ENCODE measurements at regions not wholly inside any gene's neighbourhood (a gene's known extent, or its start where the extent isn't known, plus 50 kb on each side); places are given as distances from the start of the nearest gene placed in this dataset.

DNA sequence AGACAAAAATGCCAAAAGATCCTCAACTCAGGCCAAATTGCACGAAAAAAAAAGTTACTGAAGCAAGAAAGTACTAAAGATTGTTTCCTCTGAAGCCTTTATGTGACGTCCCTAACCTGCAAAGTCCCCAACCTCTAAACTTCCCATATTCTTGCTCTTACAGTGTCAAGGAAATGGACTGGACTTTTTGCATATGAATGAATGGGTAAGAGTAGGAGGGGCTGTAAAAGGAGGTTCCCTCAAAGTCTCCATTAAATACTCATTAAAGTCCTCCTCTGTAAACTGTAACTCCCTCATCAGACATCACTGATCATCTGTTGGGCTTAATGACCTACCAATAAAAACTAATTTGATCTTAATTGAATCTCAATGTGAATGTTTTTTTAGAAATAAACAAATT lies 164.8 kb upstream of the STEAP1 start:
- Histone ChIP-seq H3K4me3 (ENCODE audit: low read length) (no peak overlapping the region), H3K27ac (ENCODE audit: low read depth, low read length) (no peak overlapping the region), H3K9me3 (ENCODE audit: control insufficient read depth in 2 of 3, low read length in 3 of 3) (no peaks in the 10 kb centered on the region), H3K36me3 (ENCODE audit: control insufficient read depth in 2 of 3, insufficient read depth in 3 of 3, low read length in 3 of 3) (no peaks in the 10 kb centered on the region), H3K27me3 (ENCODE audit: control insufficient read depth in 2 of 2, insufficient read depth in 2 of 2, low read length in 2 of 2) (no peaks in the 10 kb centered on the region), H3K4me1 (ENCODE audit: control insufficient read depth in 2 of 2, insufficient read depth in 2 of 2, low read length in 2 of 2) (no peaks in the 10 kb centered on the region)
- Mint-ChIP-seq H3K4me1 (no peaks in the 10 kb centered on the region), H3K27me3 (no peaks in the 10 kb centered on the region), H3K4me3 (no peak overlapping the region), H3K27ac (no peak overlapping the region), H3K9me3 (peaks cover 0 to 10% (median 5%) of the 10 kb centered on the region in 11 donors), H3K36me3 (no peaks in the 10 kb centered on the region)
- ATAC-seq (no peak), DNase-seq (no peak)
- intact Hi-C loops (cut with micrococcal nuclease), result no loop called here
- ChIA-PET POLR2A (no interaction called here), CTCF (interaction anchor here (0.8 kb wide), 1 partner anchor 56 kb away, joined by 3 read pairs; no protein-coding TSS in a partner anchor)

DNA sequence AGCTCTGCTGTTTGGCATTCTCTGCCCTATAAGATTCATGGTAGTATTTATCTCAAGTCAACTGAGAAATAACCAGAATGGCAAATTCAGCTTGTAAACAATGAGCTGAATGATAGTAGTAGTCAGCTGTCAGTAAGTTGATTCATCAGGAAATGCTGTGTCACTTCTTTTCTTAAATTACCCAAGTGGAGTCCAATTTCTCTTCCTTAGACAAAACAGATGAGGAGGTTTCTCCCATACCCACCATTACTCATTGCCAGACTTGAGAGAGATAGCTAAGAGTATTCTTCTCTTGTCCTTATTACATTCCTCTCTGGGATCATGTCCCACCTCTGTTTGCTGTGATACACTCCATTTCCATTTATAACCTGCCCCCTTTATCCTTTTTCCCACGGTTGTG lies 159.8 kb upstream of the STEAP1 start:
- H3K9me3 ChIP-seq (ENCODE audit: control insufficient read depth in 2 of 3, low read length in 3 of 3), result peaks cover 0 to 4% (median 0%) of the 10 kb centered on the region in 3 experiments
- no peaks in the 10 kb centered on the region for H3K4me1 Mint-ChIP-seq
- ChIA-PET CTCF (no interaction called here), POLR2A (no interaction called here)
- H3K4me1 ChIP-seq (ENCODE audit: control insufficient read depth in 2 of 2, insufficient read depth in 2 of 2, low read length in 2 of 2), result no peaks in the 10 kb centered on the region
- no peaks in the 10 kb centered on the region for H3K36me3 Mint-ChIP-seq
- intact Hi-C loops (cut with micrococcal nuclease), result no loop called here
- no peak overlapping the region for H3K4me3 ChIP-seq (ENCODE audit: low read length)
- H3K27ac Mint-ChIP-seq, result no peak overlapping the region
- no peak overlapping the region for H3K4me3 Mint-ChIP-seq
- H3K27me3 Mint-ChIP-seq, result no peaks in the 10 kb centered on the region
- no peaks in the 10 kb centered on the region for H3K27me3 ChIP-seq (ENCODE audit: control insufficient read depth in 2 of 2, insufficient read depth in 2 of 2, low read length in 2 of 2)
- DNase-seq, result no peak
- H3K9me3 Mint-ChIP-seq, result peaks cover 0 to 23% (median 7%) of the 10 kb centered on the region in 11 donors
- no peak overlapping the region for H3K27ac ChIP-seq (ENCODE audit: low read depth, low read length)
- no peaks in the 10 kb centered on the region for H3K36me3 ChIP-seq (ENCODE audit: control insufficient read depth in 2 of 3, insufficient read depth in 3 of 3, low read length in 3 of 3)
- no peak for ATAC-seq

DNA sequence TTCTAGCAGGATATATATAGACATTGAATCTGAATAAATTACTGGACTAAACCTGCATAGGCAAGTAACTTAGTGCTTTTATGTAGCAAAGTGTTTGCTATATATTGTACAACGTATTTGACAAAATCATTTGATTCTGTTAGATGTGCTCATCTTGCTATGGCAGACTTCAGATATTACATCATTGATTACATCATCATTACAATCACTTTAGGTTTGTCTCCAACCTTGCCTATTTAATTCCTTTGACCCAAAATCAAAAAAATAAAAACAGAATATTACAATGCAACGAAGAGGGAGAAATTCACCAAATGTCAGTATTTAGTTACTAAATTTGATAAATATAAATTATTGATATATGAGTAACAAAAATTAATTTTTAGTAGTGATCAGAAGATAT lies 155.7 kb upstream of the STEAP1 start:
- peaks cover 0 to 4% (median 0%) of the 10 kb centered on the region in 3 experiments for H3K9me3 ChIP-seq (ENCODE audit: control insufficient read depth in 2 of 3, low read length in 3 of 3)
- peaks cover 0 to 3% (median 0%) of the 10 kb centered on the region in 5 donors for H3K27me3 Mint-ChIP-seq
- DNase-seq (no peak), ATAC-seq (no peak)
- intact Hi-C loops (cut with micrococcal nuclease), result no loop called here
- H3K27ac ChIP-seq (ENCODE audit: low read depth, low read length), result no peak overlapping the region
- no peak overlapping the region for H3K4me3 Mint-ChIP-seq
- CTCF ChIA-PET, result no interaction called here
- H3K27me3 ChIP-seq (ENCODE audit: control insufficient read depth in 2 of 2, insufficient read depth in 2 of 2, low read length in 2 of 2), result no peaks in the 10 kb centered on the region
- H3K36me3 ChIP-seq (ENCODE audit: control insufficient read depth in 2 of 3, insufficient read depth in 3 of 3, low read length in 3 of 3), result no peaks in the 10 kb centered on the region
- no peak overlapping the region for H3K4me3 ChIP-seq (ENCODE audit: low read length)
- H3K4me1 ChIP-seq (ENCODE audit: control insufficient read depth in 2 of 2, insufficient read depth in 2 of 2, low read length in 2 of 2), result no peaks in the 10 kb centered on the region
- peaks cover 0 to 23% (median 3%) of the 10 kb centered on the region in 11 donors for H3K9me3 Mint-ChIP-seq
- H3K4me1 Mint-ChIP-seq, result no peaks in the 10 kb centered on the region
- H3K27ac Mint-ChIP-seq, result no peak overlapping the region
- no peaks in the 10 kb centered on the region for H3K36me3 Mint-ChIP-seq
- POLR2A ChIA-PET, result no interaction called here

DNA sequence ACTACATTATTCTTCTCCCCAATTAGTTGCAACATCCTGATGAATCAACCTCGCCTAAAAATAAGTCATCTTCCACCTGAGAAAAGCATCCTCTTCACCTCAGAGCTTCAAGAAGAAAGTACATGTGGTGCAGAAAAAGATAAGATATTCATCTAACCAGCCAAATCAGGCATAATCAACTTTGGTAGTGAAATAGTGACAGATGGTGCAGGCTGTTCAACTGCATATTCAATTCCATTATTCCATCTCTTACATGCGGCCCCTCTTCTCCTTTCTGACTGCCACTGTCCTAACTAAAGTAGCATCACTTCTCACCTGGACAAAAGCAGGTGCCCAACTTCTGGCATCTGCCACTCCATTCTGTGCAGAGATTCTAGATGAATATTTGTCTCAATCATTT lies 148.4 kb upstream of the STEAP1 start:
- Histone ChIP-seq H3K36me3 (ENCODE audit: control insufficient read depth in 2 of 3, insufficient read depth in 3 of 3, low read length in 3 of 3) (no peaks in the 10 kb centered on the region), H3K4me3 (ENCODE audit: low read length) (no peak overlapping the region), H3K27me3 (ENCODE audit: control insufficient read depth in 2 of 2, insufficient read depth in 2 of 2, low read length in 2 of 2) (no peaks in the 10 kb centered on the region), H3K4me1 (ENCODE audit: control insufficient read depth in 2 of 2, insufficient read depth in 2 of 2, low read length in 2 of 2) (no peaks in the 10 kb centered on the region), H3K9me3 (ENCODE audit: control insufficient read depth in 2 of 3, low read length in 3 of 3) (no peaks in the 10 kb centered on the region), H3K27ac (ENCODE audit: low read depth, low read length) (no peak overlapping the region)
- H3K27ac Mint-ChIP-seq, result no peak overlapping the region
- DNase-seq, result no peak
- H3K4me3 Mint-ChIP-seq, result no peak overlapping the region
- CTCF ChIA-PET, result no interaction called here
- no peaks in the 10 kb centered on the region for H3K36me3 Mint-ChIP-seq
- POLR2A ChIA-PET, result no interaction called here
- no peak for ATAC-seq
- H3K27me3 Mint-ChIP-seq, result peaks cover 0 to 10% (median 0%) of the 10 kb centered on the region in 5 donors
- peaks cover 0 to 4% (median 0%) of the 10 kb centered on the region in 11 donors for H3K9me3 Mint-ChIP-seq
- intact Hi-C loops (cut with micrococcal nuclease), result no loop called here
- H3K4me1 Mint-ChIP-seq, result no peaks in the 10 kb centered on the region

DNA sequence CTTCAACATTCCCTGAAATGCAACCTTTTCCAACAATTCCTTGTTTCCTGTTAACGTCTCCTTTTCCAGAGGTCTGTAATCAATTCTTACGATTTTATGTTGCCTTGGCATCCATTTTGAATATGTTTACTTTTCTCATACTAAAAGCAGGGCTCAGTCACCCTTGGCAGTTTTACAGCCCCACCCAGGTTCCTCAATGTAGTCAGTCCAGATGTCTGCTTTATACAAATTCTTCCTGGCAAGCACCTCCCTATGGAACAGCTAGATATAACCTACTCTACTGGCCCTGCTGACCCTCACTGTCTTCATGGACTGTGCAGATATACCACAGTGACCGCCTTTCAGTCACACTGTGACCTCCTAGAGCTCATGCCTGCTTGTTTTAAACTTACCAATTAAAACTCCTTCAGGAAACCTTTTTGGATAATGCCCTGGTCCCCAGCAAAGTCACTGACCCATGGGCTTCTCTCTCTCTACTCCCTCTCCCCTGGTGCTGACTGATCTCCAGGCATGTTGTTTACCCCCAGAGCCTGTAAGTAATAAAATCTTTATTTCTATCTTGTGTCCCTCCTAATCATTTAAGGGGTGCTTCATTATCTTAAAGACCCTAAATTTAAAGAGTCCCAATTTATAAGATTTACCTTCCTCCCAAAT lies 147.1 kb upstream of the STEAP1 start:
- Mint-ChIP-seq H3K36me3 (no peaks in the 10 kb centered on the region), H3K9me3 (peaks cover 0 to 4% (median 0%) of the 10 kb centered on the region in 11 donors), H3K4me1 (no peaks in the 10 kb centered on the region), H3K4me3 (no peak overlapping the region), H3K27ac (no peak overlapping the region), H3K27me3 (peaks cover 0 to 10% (median 0%) of the 10 kb centered on the region in 5 donors)
- intact Hi-C loops (cut with micrococcal nuclease), result no loop called here
- Histone ChIP-seq H3K27me3 (ENCODE audit: control insufficient read depth in 2 of 2, insufficient read depth in 2 of 2, low read length in 2 of 2) (no peaks in the 10 kb centered on the region), H3K9me3 (ENCODE audit: control insufficient read depth in 2 of 3, low read length in 3 of 3) (no peaks in the 10 kb centered on the region), H3K36me3 (ENCODE audit: control insufficient read depth in 2 of 3, insufficient read depth in 3 of 3, low read length in 3 of 3) (no peaks in the 10 kb centered on the region), H3K4me1 (ENCODE audit: control insufficient read depth in 2 of 2, insufficient read depth in 2 of 2, low read length in 2 of 2) (no peaks in the 10 kb centered on the region), H3K27ac (ENCODE audit: low read depth, low read length) (no peak overlapping the region), H3K4me3 (ENCODE audit: low read length) (no peak overlapping the region)
- DNase-seq (no peak), ATAC-seq (no peak)
- POLR2A ChIA-PET, result no interaction called here
- CTCF ChIA-PET, result no interaction called here

DNA sequence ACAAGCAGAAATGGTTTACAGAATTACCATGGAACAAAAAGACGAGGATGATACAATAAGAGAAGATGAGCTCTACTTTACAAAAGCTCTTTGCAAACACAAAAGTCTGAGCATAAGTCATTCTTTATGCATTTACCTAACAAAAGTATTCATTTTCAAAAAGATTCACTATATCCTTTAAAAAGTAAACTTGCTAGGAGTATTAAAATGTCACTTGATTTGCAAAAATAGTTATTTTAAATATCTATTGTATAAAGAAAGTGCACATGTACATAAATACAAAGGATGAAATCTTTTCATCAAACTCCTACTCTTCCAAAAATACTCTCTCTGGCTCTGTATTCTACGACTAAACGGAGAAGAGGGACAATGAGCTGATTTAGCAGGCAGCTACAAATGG lies 146.4 kb upstream of the STEAP1 start:
- CTCF ChIA-PET, result no interaction called here

DNA sequence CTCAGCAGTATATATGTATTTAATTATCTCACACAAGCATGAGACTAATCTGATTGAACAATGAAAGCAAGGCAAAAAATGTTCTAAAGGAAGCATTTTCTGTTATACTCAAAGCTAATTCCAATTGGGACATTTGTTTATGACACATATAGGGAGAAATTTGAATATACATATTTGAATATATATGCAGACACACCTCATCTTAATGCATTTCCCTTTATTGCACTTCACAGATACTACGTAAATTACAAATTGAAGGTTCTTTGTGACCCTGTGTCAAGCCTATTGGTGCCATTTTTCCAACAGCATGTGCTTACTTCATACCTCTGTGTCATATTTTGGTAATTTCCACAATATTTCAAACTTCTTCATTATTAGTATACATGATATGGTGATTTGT lies 132.1 kb upstream of the STEAP1 start:
- H3K4me3 ChIP-seq (ENCODE audit: low read length), result no peak overlapping the region
- no peak overlapping the region for H3K27ac ChIP-seq (ENCODE audit: low read depth, low read length)
- peaks cover 0 to 16% (median 2%) of the 10 kb centered on the region in 11 donors for H3K9me3 Mint-ChIP-seq
- ChIA-PET POLR2A (no interaction called here), CTCF (no interaction called here)
- intact Hi-C loops (cut with micrococcal nuclease), result no loop called here
- no peaks in the 10 kb centered on the region for H3K36me3 ChIP-seq (ENCODE audit: control insufficient read depth in 2 of 3, insufficient read depth in 3 of 3, low read length in 3 of 3)
- ATAC-seq, result no peak
- H3K9me3 ChIP-seq (ENCODE audit: control insufficient read depth in 2 of 3, low read length in 3 of 3), result peaks cover 0 to 3% (median 0%) of the 10 kb centered on the region in 3 experiments
- DNase-seq, result no peak
- no peaks in the 10 kb centered on the region for H3K27me3 Mint-ChIP-seq
- H3K4me1 Mint-ChIP-seq, result no peaks in the 10 kb centered on the region
- H3K27ac Mint-ChIP-seq, result no peak overlapping the region
- no peaks in the 10 kb centered on the region for H3K4me1 ChIP-seq (ENCODE audit: control insufficient read depth in 2 of 2, insufficient read depth in 2 of 2, low read length in 2 of 2)
- no peak overlapping the region for H3K4me3 Mint-ChIP-seq
- no peaks in the 10 kb centered on the region for H3K27me3 ChIP-seq (ENCODE audit: control insufficient read depth in 2 of 2, insufficient read depth in 2 of 2, low read length in 2 of 2)
- no peaks in the 10 kb centered on the region for H3K36me3 Mint-ChIP-seq

More for the DNA sequence above, 146.4 kb upstream of the STEAP1 start:
- no peaks in the 10 kb centered on the region for H3K27me3 ChIP-seq (ENCODE audit: control insufficient read depth in 2 of 2, insufficient read depth in 2 of 2, low read length in 2 of 2)
- Mint-ChIP-seq H3K4me3 (no peak overlapping the region), H3K27me3 (peaks cover 0 to 7% (median 0%) of the 10 kb centered on the region in 5 donors), H3K27ac (no peak overlapping the region), H3K9me3 (peaks cover 0 to 5% (median 0%) of the 10 kb centered on the region in 11 donors), H3K36me3 (no peaks in the 10 kb centered on the region), H3K4me1 (no peaks in the 10 kb centered on the region)
- POLR2A ChIA-PET, result no interaction called here
- DNase-seq, result no peak
- H3K4me1 ChIP-seq (ENCODE audit: control insufficient read depth in 2 of 2, insufficient read depth in 2 of 2, low read length in 2 of 2), result no peaks in the 10 kb centered on the region
- no peak for ATAC-seq
- no peaks in the 10 kb centered on the region for H3K36me3 ChIP-seq (ENCODE audit: control insufficient read depth in 2 of 3, insufficient read depth in 3 of 3, low read length in 3 of 3)
- H3K27ac ChIP-seq (ENCODE audit: low read depth, low read length), result no peak overlapping the region
- intact Hi-C loops (cut with micrococcal nuclease), result no loop called here
- no peak overlapping the region for H3K4me3 ChIP-seq (ENCODE audit: low read length)
- H3K9me3 ChIP-seq (ENCODE audit: control insufficient read depth in 2 of 3, low read length in 3 of 3), result no peaks in the 10 kb centered on the region
